ENCODE measurements at regions not wholly inside any gene's neighbourhood (a gene's known extent, or its start where the extent isn't known, plus 50 kb on each side); places are given as distances from the start of the nearest gene placed in this dataset.

GRCh38 chr10:8233832-8234259 lies 179.4 kb downstream of the GATA3 start:
- no peak for DNase-seq

GRCh38 chr10:8235253-8236027 lies 181.0 kb downstream of the GATA3 start:
- no peak for DNase-seq

- no peak for DNase-seq
These were observed 184.5 kb downstream of the GATA3 start for GRCh38 chr10:8238986-8239385.

GRCh38 chr10:8240861-8241260 lies 186.4 kb downstream of the GATA3 start:
- no peak for DNase-seq

GRCh38 chr10:8242295-8242872 lies 187.9 kb downstream of the GATA3 start:
- no peak for DNase-seq

GRCh38 chr10:8245131-8245813 lies 190.8 kb downstream of the GATA3 start:
- no peak for DNase-seq

- DNase-seq = no peak
These were observed 191.3 kb downstream of the GATA3 start for GRCh38 chr10:8245814-8246142.

- DNase-seq = no peak
These were observed 192.1 kb downstream of the GATA3 start for GRCh38 chr10:8246548-8246947.

- no peak for DNase-seq
These were observed 192.7 kb downstream of the GATA3 start for GRCh38 chr10:8247191-8247590.

- DNase-seq = no peak
These were observed 194.4 kb downstream of the GATA3 start for GRCh38 chr10:8248868-8249267.

- DNase-seq = no peak
These were observed 199.9 kb downstream of the GATA3 start for GRCh38 chr10:8254350-8254749.

GRCh38 chr10:8255301-8255700 lies 200.8 kb downstream of the GATA3 start:
- no peak for DNase-seq

- DNase-seq = no peak
These were observed 206.2 kb downstream of the GATA3 start for GRCh38 chr10:8260645-8261044.

- no peak for DNase-seq
These were observed 207.8 kb downstream of the GATA3 start for GRCh38 chr10:8262317-8262716.

- DNase-seq = no peak
These were observed 215.5 kb downstream of the GATA3 start for GRCh38 chr10:8269976-8270375.

- DNase-seq = no peak
These were observed 218.4 kb downstream of the GATA3 start for GRCh38 chr10:8272794-8273425.

GRCh38 chr10:8273749-8274148 lies 219.3 kb downstream of the GATA3 start:
- DNase-seq = no peak

GRCh38 chr10:8275911-8276310 lies 221.4 kb downstream of the GATA3 start:
- DNase-seq = no peak

- no peak for DNase-seq
These were observed 223.6 kb downstream of the GATA3 start for GRCh38 chr10:8278099-8278498.

GRCh38 chr10:8279598-8279997 lies 225.1 kb downstream of the GATA3 start:
- DNase-seq = no peak

GRCh38 chr10:8280946-8281345 lies 226.5 kb downstream of the GATA3 start:
- DNase-seq = no peak

GRCh38 chr10:8282340-8282739 lies 227.9 kb downstream of the GATA3 start:
- no peak for DNase-seq

- no peak for DNase-seq
These were observed 228.8 kb downstream of the GATA3 start for GRCh38 chr10:8283166-8283905.

All from DMS53 (cell line).